OCI-LY1 (cell line): ENCODE measurements at regions not wholly inside any gene's neighbourhood (a gene's known extent, or its start where the extent isn't known, plus 50 kb on each side); places are given as distances from the start of the nearest gene placed in this dataset.

ENCODE experiments used
- EZH2 ChIP-seq: fragments of 200-600 bp; sonication (generic), shearing (Covaris generic); IDR thresholded peaks from 2 replicates; pipeline ENCODE4 v1.8.0; 2017; ENCODE audit warnings: borderline replicate concordance, mixed run types, mild to moderate bottlenecking, antibody characterized with exemption, low read length, moderate library complexity, mixed read lengths
- TF ChIP-seq, protein P1 (sequence below): fragments of 200-600 bp; sonication (generic), shearing (Covaris generic); IDR thresholded peaks from 2 replicates; pipeline ENCODE4 v1.5.1; 2017; ENCODE audit warnings: mild to moderate bottlenecking, antibody characterized with exemption, low read length, moderate library complexity, mixed read lengths

DNA sequence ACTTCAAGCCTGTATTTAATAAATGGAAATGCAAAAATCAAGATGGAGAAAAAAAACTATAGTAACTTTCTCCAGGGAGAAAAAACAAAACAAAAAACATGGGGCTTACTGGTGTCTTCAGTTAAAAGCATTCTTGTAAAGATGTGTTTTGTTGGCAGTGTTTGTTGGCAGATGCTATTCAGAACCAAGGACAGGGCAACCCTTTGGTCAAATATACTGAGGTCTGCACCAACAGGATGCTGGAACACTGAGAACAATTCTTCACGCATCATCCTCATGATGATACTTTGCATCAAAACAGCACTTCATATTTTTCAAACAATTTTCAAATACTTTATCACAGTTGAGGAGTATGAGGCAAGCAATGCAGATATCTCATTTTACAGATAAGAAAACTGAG, 63.7 kb upstream of the CBLN4 start:
- TF ChIP-seq, protein P1, sequence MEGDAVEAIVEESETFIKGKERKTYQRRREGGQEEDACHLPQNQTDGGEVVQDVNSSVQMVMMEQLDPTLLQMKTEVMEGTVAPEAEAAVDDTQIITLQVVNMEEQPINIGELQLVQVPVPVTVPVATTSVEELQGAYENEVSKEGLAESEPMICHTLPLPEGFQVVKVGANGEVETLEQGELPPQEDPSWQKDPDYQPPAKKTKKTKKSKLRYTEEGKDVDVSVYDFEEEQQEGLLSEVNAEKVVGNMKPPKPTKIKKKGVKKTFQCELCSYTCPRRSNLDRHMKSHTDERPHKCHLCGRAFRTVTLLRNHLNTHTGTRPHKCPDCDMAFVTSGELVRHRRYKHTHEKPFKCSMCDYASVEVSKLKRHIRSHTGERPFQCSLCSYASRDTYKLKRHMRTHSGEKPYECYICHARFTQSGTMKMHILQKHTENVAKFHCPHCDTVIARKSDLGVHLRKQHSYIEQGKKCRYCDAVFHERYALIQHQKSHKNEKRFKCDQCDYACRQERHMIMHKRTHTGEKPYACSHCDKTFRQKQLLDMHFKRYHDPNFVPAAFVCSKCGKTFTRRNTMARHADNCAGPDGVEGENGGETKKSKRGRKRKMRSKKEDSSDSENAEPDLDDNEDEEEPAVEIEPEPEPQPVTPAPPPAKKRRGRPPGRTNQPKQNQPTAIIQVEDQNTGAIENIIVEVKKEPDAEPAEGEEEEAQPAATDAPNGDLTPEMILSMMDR, result no peak
- no peak for TF ChIP-seq EZH2
